WTC11 (cell line): ENCODE measurements at regions not wholly inside any gene's neighbourhood (a gene's known extent, or its start where the extent isn't known, plus 50 kb on each side); places are given as distances from the start of the nearest gene placed in this dataset.

Experiments
- CBFB ChIP-seq: sonication (generic); formaldehyde crosslinking; IDR thresholded peaks from 2 replicates; pipeline ENCODE4 v1.8.1; 2022; ENCODE audit warnings: mild to moderate bottlenecking, low read depth, missing genetic modification reagents
- ESRRA ChIP-seq: sonication (generic); formaldehyde crosslinking; IDR thresholded peaks from 2 replicates; pipeline ENCODE4 v1.8.1; 2022; ENCODE audit warnings: mild to moderate bottlenecking, missing genetic modification reagents, borderline replicate concordance
- FOXJ3 ChIP-seq: sonication (generic); formaldehyde crosslinking; IDR thresholded peaks from 2 replicates; pipeline ENCODE4 v1.9.0; 2021; ENCODE audit warnings: missing genetic modification reagents, mild to moderate bottlenecking, borderline replicate concordance
- TCF7 ChIP-seq: sonication (generic); formaldehyde crosslinking; IDR thresholded peaks from 2 replicates; pipeline ENCODE4 v1.8.0; 2022; ENCODE audit warnings: mild to moderate bottlenecking, low read depth, missing genetic modification reagents, moderate library complexity
- TEAD4 ChIP-seq: sonication (generic); formaldehyde crosslinking; IDR thresholded peaks from 2 replicates; pipeline ENCODE4 v1.8.0; 2022; ENCODE audit warnings: mild to moderate bottlenecking, missing genetic modification reagents
- ZNF317 ChIP-seq: sonication (generic); formaldehyde crosslinking; IDR thresholded peaks from 2 replicates; pipeline ENCODE4 v1.8.1; 2023; ENCODE audit warnings: low read depth, mild to moderate bottlenecking, moderate library complexity, missing genetic modification reagents, borderline replicate concordance
- TF ChIP-seq, protein P1 (sequence below): fragments of 200-600 bp; IDR thresholded peaks from 2 replicates; pipeline ENCODE4 v1.8.0; 2022; ENCODE audit warnings: antibody characterized with exemption
- TF ChIP-seq, protein P2 (sequence below): sonication (generic); formaldehyde crosslinking; conservative IDR thresholded peaks from 2 replicates; pipeline ENCODE4 v1.8.1; 2022; ENCODE audit warnings: mild to moderate bottlenecking, missing genetic modification reagents
- TF ChIP-seq, protein P3 (sequence below): sonication (generic); formaldehyde crosslinking; conservative IDR thresholded peaks from 2 replicates; pipeline ENCODE4 v1.8.1; 2023; ENCODE audit warnings: mild to moderate bottlenecking, low read depth, missing genetic modification reagents, moderate library complexity
- TF ChIP-seq, protein P4 (sequence below): fragments of 250-450 bp; sonication (Bioruptor Pico); IDR thresholded peaks from 2 replicates; pipeline ENCODE4 v2.1.2; 2022; ENCODE audit warnings: mild to moderate bottlenecking, moderate library complexity
- TF ChIP-seq, protein P5 (sequence below): sonication (generic); formaldehyde crosslinking; IDR thresholded peaks from 2 replicates; pipeline ENCODE4 v1.8.0; 2022; ENCODE audit warnings: mild to moderate bottlenecking, missing genetic modification reagents

DNA sequence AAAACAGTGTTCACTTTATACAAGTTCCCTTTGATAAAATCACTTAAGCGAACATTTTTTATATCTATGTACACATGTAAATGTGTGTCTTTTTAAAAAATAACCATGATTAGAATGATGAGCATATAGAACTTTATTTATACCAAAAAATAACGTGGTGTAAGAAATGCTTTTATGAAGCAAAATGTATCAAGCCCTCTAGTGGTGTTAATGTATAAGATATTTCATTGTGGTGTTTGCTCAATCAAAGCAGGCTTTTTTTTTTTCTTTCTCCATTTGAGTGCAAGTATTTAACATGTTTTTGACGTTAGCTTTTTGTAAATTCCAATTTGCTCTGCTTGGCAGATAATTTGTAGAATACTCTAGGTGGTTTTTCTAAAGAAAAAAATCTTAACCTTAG lies 2092.4 kb upstream of the TENM3 start:
- TF ChIP-seq, protein P1, sequence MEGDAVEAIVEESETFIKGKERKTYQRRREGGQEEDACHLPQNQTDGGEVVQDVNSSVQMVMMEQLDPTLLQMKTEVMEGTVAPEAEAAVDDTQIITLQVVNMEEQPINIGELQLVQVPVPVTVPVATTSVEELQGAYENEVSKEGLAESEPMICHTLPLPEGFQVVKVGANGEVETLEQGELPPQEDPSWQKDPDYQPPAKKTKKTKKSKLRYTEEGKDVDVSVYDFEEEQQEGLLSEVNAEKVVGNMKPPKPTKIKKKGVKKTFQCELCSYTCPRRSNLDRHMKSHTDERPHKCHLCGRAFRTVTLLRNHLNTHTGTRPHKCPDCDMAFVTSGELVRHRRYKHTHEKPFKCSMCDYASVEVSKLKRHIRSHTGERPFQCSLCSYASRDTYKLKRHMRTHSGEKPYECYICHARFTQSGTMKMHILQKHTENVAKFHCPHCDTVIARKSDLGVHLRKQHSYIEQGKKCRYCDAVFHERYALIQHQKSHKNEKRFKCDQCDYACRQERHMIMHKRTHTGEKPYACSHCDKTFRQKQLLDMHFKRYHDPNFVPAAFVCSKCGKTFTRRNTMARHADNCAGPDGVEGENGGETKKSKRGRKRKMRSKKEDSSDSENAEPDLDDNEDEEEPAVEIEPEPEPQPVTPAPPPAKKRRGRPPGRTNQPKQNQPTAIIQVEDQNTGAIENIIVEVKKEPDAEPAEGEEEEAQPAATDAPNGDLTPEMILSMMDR, result no peak
- TF ChIP-seq TEAD4 (no peak), TCF7 (CRISPR knock-in tag) (no peak), ZNF317 (CRISPR knock-in tag) (no peak), FOXJ3 (CRISPR knock-in tag) (no peak), ESRRA (CRISPR knock-in tag) (no peak), CBFB (no peak)
- TF ChIP-seq, protein P2, sequence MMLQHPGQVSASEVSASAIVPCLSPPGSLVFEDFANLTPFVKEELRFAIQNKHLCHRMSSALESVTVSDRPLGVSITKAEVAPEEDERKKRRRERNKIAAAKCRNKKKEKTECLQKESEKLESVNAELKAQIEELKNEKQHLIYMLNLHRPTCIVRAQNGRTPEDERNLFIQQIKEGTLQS (CRISPR knock-in tag), result no peak
- TF ChIP-seq, protein P3, sequence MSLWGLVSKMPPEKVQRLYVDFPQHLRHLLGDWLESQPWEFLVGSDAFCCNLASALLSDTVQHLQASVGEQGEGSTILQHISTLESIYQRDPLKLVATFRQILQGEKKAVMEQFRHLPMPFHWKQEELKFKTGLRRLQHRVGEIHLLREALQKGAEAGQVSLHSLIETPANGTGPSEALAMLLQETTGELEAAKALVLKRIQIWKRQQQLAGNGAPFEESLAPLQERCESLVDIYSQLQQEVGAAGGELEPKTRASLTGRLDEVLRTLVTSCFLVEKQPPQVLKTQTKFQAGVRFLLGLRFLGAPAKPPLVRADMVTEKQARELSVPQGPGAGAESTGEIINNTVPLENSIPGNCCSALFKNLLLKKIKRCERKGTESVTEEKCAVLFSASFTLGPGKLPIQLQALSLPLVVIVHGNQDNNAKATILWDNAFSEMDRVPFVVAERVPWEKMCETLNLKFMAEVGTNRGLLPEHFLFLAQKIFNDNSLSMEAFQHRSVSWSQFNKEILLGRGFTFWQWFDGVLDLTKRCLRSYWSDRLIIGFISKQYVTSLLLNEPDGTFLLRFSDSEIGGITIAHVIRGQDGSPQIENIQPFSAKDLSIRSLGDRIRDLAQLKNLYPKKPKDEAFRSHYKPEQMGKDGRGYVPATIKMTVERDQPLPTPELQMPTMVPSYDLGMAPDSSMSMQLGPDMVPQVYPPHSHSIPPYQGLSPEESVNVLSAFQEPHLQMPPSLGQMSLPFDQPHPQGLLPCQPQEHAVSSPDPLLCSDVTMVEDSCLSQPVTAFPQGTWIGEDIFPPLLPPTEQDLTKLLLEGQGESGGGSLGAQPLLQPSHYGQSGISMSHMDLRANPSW, result no peak
- TF ChIP-seq, protein P4, sequence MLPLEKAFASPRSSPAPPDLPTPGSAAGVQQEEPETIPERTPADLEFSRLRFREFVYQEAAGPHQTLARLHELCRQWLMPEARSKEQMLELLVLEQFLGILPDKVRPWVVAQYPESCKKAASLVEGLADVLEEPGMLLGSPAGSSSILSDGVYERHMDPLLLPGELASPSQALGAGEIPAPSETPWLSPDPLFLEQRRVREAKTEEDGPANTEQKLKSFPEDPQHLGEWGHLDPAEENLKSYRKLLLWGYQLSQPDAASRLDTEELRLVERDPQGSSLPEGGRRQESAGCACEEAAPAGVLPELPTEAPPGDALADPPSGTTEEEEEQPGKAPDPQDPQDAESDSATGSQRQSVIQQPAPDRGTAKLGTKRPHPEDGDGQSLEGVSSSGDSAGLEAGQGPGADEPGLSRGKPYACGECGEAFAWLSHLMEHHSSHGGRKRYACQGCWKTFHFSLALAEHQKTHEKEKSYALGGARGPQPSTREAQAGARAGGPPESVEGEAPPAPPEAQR (CRISPR knock-in tag), result no peak
- TF ChIP-seq, protein P5, sequence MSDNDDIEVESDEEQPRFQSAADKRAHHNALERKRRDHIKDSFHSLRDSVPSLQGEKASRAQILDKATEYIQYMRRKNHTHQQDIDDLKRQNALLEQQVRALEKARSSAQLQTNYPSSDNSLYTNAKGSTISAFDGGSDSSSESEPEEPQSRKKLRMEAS (CRISPR knock-in tag), result no peak
